ENCODE measurements at regions not wholly inside any gene's neighbourhood (a gene's known extent, or its start where the extent isn't known, plus 50 kb on each side); places are given as distances from the start of the nearest gene placed in this dataset.
"Not testable (repeated sequence)": the region's sequence is repeated elsewhere in the genome, so short reads cannot be mapped to it uniquely, and the experiment has no call there.

DNA sequence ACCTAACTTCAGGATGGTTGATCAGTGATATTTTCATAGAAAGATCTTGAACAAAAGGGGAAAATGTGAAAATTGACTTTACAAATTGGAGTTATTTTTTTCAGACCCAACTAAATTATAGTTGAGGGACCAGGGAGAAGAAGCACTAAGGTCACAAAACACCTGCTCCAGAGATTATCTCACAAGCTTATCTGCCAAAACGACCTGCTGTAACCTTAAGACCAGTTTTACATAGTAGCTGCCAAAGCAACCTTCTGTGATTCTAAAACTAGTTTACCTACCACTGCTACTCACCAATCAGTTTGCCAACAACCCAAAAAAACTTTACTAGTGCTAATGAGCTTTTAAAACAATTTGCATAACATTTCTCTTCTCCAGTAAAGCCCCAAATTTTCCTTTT, 972.1 kb downstream of the C4orf33 start:
- TF ChIP-seq SUZ12 (IDR thresholded peaks at IDR 0.05) (no peak), L3MBTL2 (conservative IDR thresholded peaks at IDR 0.05) (no peak), SP1 (IDR thresholded peaks at IDR 0.05) (no peak), NFRKB (IDR thresholded peaks at IDR 0.05) (no peak), ELF4 (IDR thresholded peaks at IDR 0.05) (no peak), LEF1 (IDR thresholded peaks at IDR 0.05; ENCODE audit: borderline replicate concordance) (no peak), FOXA1 (IDR thresholded peaks at IDR 0.05) (no peak), FOXM1 (IDR thresholded peaks at IDR 0.05; ENCODE audit: borderline replicate concordance) (no peak), CTBP1 (IDR thresholded peaks at IDR 0.05; ENCODE audit: borderline replicate concordance) (no peak), TARDBP (IDR thresholded peaks at IDR 0.05) (no peak), ARNT (IDR thresholded peaks at IDR 0.05) (no peak), HDGF (IDR thresholded peaks at IDR 0.05; ENCODE audit: borderline replicate concordance) (no peak)
- TF ChIP-seq, protein P1, sequence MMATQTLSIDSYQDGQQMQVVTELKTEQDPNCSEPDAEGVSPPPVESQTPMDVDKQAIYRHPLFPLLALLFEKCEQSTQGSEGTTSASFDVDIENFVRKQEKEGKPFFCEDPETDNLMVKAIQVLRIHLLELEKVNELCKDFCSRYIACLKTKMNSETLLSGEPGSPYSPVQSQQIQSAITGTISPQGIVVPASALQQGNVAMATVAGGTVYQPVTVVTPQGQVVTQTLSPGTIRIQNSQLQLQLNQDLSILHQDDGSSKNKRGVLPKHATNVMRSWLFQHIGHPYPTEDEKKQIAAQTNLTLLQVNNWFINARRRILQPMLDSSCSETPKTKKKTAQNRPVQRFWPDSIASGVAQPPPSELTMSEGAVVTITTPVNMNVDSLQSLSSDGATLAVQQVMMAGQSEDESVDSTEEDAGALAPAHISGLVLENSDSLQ (IDR thresholded peaks at IDR 0.05): no peak
- ChIA-PET POLR2A (no interaction called here), CTCF (no interaction called here)
- DNase-seq (ENCODE audit: extremely low spot score): no peak

DNA sequence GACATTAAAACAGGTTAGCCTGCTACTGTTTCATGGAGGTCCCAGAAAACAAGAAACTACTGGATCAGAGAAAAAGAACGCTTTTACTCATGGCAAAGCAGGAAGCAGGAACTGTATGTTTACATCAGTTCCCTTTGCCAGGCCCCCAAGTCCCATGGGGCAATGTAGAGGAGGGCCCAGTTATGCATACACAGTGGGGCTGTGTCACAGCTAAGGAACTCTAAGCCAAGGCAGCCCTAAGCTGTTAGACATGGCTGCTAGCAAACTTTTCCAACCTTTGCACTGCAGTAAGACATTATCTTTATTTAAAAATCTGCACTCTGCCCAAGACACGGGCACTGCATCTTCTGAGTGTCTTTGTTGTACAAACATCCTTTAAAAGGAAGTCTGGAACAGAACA, 975.8 kb downstream of the C4orf33 start:
- TF ChIP-seq TARDBP (IDR thresholded peaks at IDR 0.05): no peak
- TF ChIP-seq FOXA1 (IDR thresholded peaks at IDR 0.05): no peak
- no peak for TF ChIP-seq FOXM1 (IDR thresholded peaks at IDR 0.05; ENCODE audit: borderline replicate concordance)
- no peak for TF ChIP-seq L3MBTL2 (conservative IDR thresholded peaks at IDR 0.05)
- TF ChIP-seq HDGF (IDR thresholded peaks at IDR 0.05; ENCODE audit: borderline replicate concordance): no peak
- TF ChIP-seq ZNF384 (IDR thresholded peaks at IDR 0.05): no peak
- TF ChIP-seq, protein P1 (IDR thresholded peaks at IDR 0.05): no peak
- POLR2A ChIA-PET: no interaction called here
- no peak for DNase-seq (ENCODE audit: extremely low spot score)
- CTCF ChIA-PET: no interaction called here

DNA sequence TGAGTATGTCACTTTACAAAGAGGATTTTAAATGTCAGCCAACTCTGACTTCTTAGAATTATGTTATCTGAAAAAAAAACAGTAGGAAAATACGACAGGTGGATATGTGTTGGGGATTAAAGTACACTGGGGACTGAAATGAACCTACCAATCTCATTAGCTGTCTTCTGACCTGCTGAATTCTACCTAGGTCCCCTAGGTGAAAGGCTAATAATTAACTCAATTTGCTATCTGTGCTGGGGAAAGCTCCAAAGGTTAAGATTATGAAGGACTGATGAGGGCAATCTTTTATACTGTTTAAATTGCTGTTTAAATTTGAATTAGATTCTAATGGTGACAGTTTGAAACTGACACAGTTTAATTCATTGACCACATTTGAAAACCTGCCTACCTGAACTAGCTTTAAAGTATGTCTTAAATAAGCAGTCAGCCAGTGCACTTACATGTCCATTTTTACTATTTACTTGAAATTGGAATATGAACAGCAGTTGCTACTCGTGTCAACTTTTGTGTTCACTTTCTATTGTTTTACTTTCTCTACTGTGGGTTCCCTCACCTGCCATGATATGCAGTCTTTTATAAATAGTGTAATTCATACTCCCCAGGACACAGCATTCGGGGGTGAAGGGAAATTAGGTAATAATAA, 977.3 kb downstream of the C4orf33 start:
- ChIA-PET POLR2A (no interaction called here), CTCF (no interaction called here)
- DNase-seq (ENCODE audit: extremely low spot score): no peak
- TF ChIP-seq ZNF384 (IDR thresholded peaks at IDR 0.05) (no peak), BHLHE40 (IDR thresholded peaks at IDR 0.05; ENCODE audit: borderline replicate concordance) (no peak), SP1 (IDR thresholded peaks at IDR 0.05) (no peak), TARDBP (IDR thresholded peaks at IDR 0.05) (no peak), LEF1 (IDR thresholded peaks at IDR 0.05; ENCODE audit: borderline replicate concordance) (no peak)

DNA sequence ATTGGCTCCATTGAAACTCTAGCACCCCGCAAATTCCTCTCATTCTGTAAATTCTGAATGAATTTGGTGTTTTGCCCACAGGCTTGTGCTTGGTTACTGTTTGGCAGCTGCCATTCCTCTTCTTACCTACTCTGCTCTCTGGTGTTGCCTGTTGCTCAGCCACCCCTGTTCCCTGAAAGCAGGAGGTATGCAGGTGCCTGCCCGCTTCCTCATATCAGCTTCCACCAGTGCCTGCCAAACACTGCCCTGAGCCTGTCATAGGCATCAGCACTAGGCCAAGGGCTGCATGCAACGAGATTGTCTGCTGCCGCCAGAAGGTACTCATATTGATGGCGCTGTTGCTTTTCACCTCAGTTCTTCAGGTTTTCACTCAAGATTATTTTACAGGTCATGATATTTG, 978.1 kb downstream of the C4orf33 start:
- ChIA-PET POLR2A (no interaction called here), CTCF (no interaction called here)
- TF ChIP-seq FOXK2 (IDR thresholded peaks at IDR 0.05) (no peak), FOXM1 (IDR thresholded peaks at IDR 0.05; ENCODE audit: borderline replicate concordance) (no peak)
- DNase-seq (ENCODE audit: extremely low spot score): no peak

DNA sequence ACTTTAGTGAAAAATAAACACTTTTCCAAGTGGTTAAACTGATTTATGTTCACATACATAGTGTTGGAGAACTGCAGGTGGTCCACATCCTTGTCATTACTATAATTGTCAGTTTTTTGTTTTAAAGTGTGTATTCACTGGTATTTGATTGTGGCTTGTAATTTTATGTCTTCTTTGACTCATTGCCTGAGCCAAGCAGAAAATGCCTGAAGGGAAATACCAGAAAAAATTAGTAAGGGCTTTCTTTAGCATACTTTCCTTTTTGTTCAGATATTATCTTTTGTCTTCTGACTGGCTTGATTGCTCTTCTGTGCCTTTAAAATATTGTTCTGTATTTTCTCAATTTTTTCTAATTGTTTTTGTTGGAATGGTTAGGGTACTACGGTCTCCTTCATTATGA, 981.3 kb downstream of the C4orf33 start:
- POLR2A ChIA-PET: no interaction called here

DNA sequence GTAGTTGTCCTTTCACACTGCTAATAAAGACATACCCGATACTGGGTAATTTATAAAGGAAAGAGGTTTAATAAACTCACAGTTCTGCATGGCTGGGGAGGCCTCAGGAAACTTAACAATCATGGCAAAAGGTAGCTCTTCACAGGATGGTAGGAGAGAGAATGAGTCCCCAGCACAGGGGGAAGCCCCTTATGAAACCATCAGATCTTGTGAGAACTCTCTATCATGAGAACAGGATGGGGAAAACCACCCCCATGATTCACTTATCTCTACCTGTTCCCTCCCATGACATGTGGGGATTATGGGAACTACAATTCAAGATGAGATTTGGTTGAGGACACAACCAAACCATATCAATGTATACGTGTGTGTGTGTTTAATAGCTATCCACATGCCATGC, 983.1 kb downstream of the C4orf33 start:
- POLR2A ChIA-PET; CTCF ChIA-PET; DNase-seq (ENCODE audit: extremely low spot score): not testable (repeated sequence)

More for the DNA sequence above, 981.3 kb downstream of the C4orf33 start:
- CTCF ChIA-PET: no interaction called here
- TF ChIP-seq HDGF (IDR thresholded peaks at IDR 0.05; ENCODE audit: borderline replicate concordance) (no peak), LEF1 (IDR thresholded peaks at IDR 0.05; ENCODE audit: borderline replicate concordance) (no peak), FOXK2 (IDR thresholded peaks at IDR 0.05) (no peak), ARNT (IDR thresholded peaks at IDR 0.05) (no peak), TARDBP (IDR thresholded peaks at IDR 0.05) (no peak), ZNF384 (IDR thresholded peaks at IDR 0.05) (no peak), NFRKB (IDR thresholded peaks at IDR 0.05) (no peak), FOXA1 (IDR thresholded peaks at IDR 0.05) (no peak), SP1 (IDR thresholded peaks at IDR 0.05) (no peak), FOXM1 (IDR thresholded peaks at IDR 0.05; ENCODE audit: borderline replicate concordance) (no peak), L3MBTL2 (conservative IDR thresholded peaks at IDR 0.05) (no peak), ELF4 (IDR thresholded peaks at IDR 0.05) (no peak), CTBP1 (IDR thresholded peaks at IDR 0.05; ENCODE audit: borderline replicate concordance) (no peak), SUZ12 (IDR thresholded peaks at IDR 0.05) (no peak), BHLHE40 (IDR thresholded peaks at IDR 0.05; ENCODE audit: borderline replicate concordance) (no peak)
- TF ChIP-seq, protein P1 (IDR thresholded peaks at IDR 0.05): no peak
- no peak for DNase-seq (ENCODE audit: extremely low spot score)

DNA sequence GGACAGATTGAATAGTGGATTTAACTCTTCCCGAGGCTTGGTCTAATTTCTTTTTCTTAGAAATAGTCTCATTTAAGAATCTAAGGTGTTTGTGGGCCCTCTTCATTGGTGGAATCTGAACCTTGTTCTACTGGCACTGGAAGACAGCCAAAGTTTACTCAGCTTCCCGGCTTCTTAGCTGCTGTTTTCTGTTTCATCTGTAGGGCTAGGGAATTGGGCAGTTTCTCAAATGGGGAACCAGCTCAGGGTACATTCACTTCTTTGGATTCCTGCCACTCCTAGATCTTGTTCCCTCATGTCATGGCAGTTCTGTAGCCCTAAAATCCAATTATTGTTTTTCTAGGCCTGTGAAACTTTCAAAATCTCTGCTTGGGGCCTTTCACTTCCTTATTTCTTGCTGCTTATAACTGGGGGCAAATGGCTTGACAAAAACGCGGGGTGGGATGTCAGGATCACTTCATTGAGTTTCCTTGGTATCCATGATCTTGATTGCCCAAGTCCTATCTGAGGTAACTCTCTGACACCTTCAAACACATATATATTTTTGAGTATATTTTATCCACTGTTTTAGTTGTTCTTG, 985.0 kb downstream of the C4orf33 start:
- TF ChIP-seq NFRKB (IDR thresholded peaks at IDR 0.05) (no peak), BHLHE40 (IDR thresholded peaks at IDR 0.05; ENCODE audit: borderline replicate concordance) (no peak), SP1 (IDR thresholded peaks at IDR 0.05) (no peak), ARNT (IDR thresholded peaks at IDR 0.05) (no peak), FOXM1 (IDR thresholded peaks at IDR 0.05; ENCODE audit: borderline replicate concordance) (no peak)
- no peak for DNase-seq (ENCODE audit: extremely low spot score)
- POLR2A ChIA-PET: no interaction called here
- CTCF ChIA-PET: interaction anchor here (0.6 to 0.7 kb wide), 2 partner anchors 18 to 1902 kb away, joined by 3 read pairs; no protein-coding TSS in a partner anchor

Data from HEK293T (cell line).